GM23248 (cell line): ENCODE measurements at regions not wholly inside any gene's neighbourhood (a gene's known extent, or its start where the extent isn't known, plus 50 kb on each side); places are given as distances from the start of the nearest gene placed in this dataset.

Experiments used
- DNase-seq: peaks from one replicate; pipeline ENCODE4 v3.0.0-alpha.2; 2015
- H2AFZ ChIP-seq: fragments of 200-600 bp; sonication (generic); 2 replicates; pipeline ENCODE4 v1.6.1; 2016; ENCODE audit warnings: antibody characterized with exemption
- H3F3A ChIP-seq: fragments of 200-600 bp; sonication (generic); 2 replicates; pipeline ENCODE4 v1.6.1; 2016; ENCODE audit warnings: mild to moderate bottlenecking, antibody characterized with exemption, mixed run types; ENCODE audit not compliant: insufficient read depth
- H3K27ac ChIP-seq: fragments of 200-600 bp; sonication (generic); 2 replicates; pipeline ENCODE4 v1.5.1; 2016; ENCODE audit warnings: mild to moderate bottlenecking
- H3K27me3 ChIP-seq: fragments of 200-600 bp; sonication (generic); replicated peaks from 2 replicates; pipeline ENCODE4 v1.6.1; 2016; ENCODE audit warnings: mild to moderate bottlenecking; ENCODE audit not compliant: insufficient read depth
- H3K36me3 ChIP-seq: fragments of 200-600 bp; sonication (generic); 2 replicates; pipeline ENCODE4 v1.6.1; 2016; ENCODE audit warnings: low read depth, mild to moderate bottlenecking
- H3K4me1 ChIP-seq: fragments of 200-600 bp; sonication (generic); 2 replicates; pipeline ENCODE4 v1.6.1; 2016; ENCODE audit warnings: mild to moderate bottlenecking; ENCODE audit not compliant: insufficient read depth
- H3K4me2 ChIP-seq: fragments of 200-600 bp; sonication (generic); one replicate; pipeline ENCODE4 v1.6.1; 2016; ENCODE audit warnings: mild to moderate bottlenecking; ENCODE audit not compliant: unreplicated experiment
- H3K4me3 ChIP-seq: fragments of 200-600 bp; sonication (generic); 2 replicates; pipeline ENCODE4 v1.5.1; 2016; ENCODE audit warnings: mild to moderate bottlenecking
- H3K79me2 ChIP-seq: fragments of 200-600 bp; sonication (generic); 2 replicates; pipeline ENCODE4 v1.6.1; 2016; ENCODE audit warnings: mild to moderate bottlenecking; ENCODE audit not compliant: insufficient read depth
- H3K9ac ChIP-seq: fragments of 200-600 bp; sonication (generic); 2 replicates; pipeline ENCODE4 v1.6.1; 2016; ENCODE audit warnings: mild to moderate bottlenecking
- H3K9me2 ChIP-seq: fragments of 200-600 bp; sonication (generic); 2 replicates; pipeline ENCODE4 v1.6.1; 2016; ENCODE audit warnings: mixed run types, mild to moderate bottlenecking, moderate library complexity; ENCODE audit not compliant: insufficient read depth
- H3K9me3 ChIP-seq: fragments of 200-600 bp; sonication (generic); one replicate; pipeline ENCODE4 v1.6.1; 2017; ENCODE audit warnings: low read depth
- H4K20me1 ChIP-seq: fragments of 200-600 bp; sonication (generic); 2 replicates; pipeline ENCODE4 v1.6.0; 2016; ENCODE audit not compliant: insufficient read depth
- EZH2 ChIP-seq: fragments of 200-600 bp; sonication (generic); IDR thresholded peaks from 2 replicates; pipeline ENCODE4 v1.6.1; 2018; ENCODE audit warnings: antibody characterized with exemption, mild to moderate bottlenecking; ENCODE audit not compliant: insufficient read depth, poor library complexity, severe bottlenecking
- EZH2phosphoT487 ChIP-seq: fragments of 200-600 bp; sonication (generic); IDR thresholded peaks from 2 replicates; pipeline ENCODE4 v1.6.1; 2018; ENCODE audit warnings: antibody characterized with exemption, moderate library complexity, mild to moderate bottlenecking, low read depth; ENCODE audit not compliant: insufficient read depth
- WGBS, 2 experiments: methylation state at CpG; one replicate each; pipeline ENCODE4 v1.1.6; 2015 to 2017; ENCODE audit warnings: low lambda C conversion rate in 2 of 2, low coverage in 1 of 2; ENCODE audit errors: missing lambda C conversion rate in 2 of 2; 5-methylcytosine and 5-hydroxymethylcytosine counted together
- in situ Hi-C: fragments of 300-500 bp; cut with MboI; formaldehyde crosslinking; loops from 2 replicates; pipeline ENCODE4 v1.15.0; 2020

DNA sequence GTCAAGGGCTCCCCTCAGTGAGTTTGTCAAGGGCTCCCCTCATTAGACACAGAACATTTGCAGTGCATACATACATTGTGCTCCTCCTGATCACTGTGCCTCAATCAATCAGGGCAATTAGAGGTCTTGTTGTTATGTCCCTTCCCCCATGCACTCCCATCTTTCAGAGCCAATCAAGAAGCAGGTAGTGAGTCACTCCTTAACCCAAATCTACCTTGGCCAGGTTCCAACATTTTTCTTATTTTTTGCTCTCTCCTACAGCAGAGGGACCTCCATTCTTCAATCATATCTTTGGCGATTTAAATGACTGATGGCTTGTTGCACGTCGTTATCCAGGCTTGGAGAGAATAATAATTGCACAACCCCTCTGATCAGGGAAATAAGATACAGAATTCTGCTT lies 409.9 kb upstream of the SPTLC3 start:
- Histone ChIP-seq H3K27ac (no peak overlapping the region), H3K4me1 (no peaks in the 10 kb centered on the region), H3K4me3 (no peak overlapping the region), H3K4me2 (no peak overlapping the region), H3K9me3 (peaks cover 7% of the 10 kb centered on the region), H3K9me2 (no peaks in the 10 kb centered on the region), H3F3A (no peaks in the 10 kb centered on the region), H3K36me3 (no peaks in the 10 kb centered on the region), H3K79me2 (no peaks in the 10 kb centered on the region), H4K20me1 (no peaks in the 10 kb centered on the region), H2AFZ (no peak overlapping the region), H3K9ac (no peak overlapping the region), H3K27me3 (no peaks in the 10 kb centered on the region)
- TF ChIP-seq EZH2 (no peak), EZH2phosphoT487 (no peak)
- in situ Hi-C loops = no loop called here
- WGBS, 2 experiments = 32 to 41% methylated on average over 3 of the region's 3 CpGs
- no peak for DNase-seq

DNA sequence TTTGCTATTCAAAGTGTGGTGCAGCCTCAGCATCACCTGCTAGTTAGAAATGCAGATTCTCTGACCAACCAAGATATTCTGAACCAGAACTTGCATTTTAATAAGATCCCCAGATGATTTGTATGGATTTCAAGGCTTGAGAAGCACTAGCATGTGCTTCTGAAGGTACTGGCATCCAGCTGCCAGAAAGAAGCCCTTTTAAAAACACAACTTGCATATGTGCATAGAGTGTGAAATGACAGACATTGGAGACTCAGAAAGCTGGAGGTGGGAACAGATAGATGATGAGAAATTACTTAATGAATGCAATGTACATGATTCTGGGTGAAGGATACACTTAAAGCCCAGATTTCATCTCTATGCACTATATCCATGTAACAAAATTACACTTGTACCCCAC lies 409.3 kb upstream of the SPTLC3 start:
- Histone ChIP-seq H3K9me3 (peaks cover 7% of the 10 kb centered on the region), H3K9me2 (no peaks in the 10 kb centered on the region), H2AFZ (no peak overlapping the region)

DNA sequence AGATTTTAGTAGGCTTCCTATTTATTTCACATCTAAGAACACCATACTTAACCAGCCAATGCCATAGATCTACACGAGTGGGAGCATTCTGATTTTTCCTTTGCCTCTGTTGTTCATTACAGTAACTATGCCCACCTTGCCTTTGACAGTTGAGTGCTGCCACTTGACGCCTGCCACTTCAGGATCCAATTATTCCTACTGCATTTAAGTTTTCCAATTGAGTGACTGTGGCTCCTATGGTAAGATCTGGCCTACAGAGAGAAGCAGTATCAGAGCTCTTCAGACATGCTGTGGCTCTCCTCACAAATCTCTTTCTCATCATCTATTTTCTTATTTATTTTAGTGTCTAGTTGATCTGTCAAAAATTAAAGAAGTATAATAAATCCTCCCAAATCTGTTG lies 403.0 kb upstream of the SPTLC3 start:
- TF ChIP-seq EZH2phosphoT487 = no peak
- no peak overlapping the region for H3K4me3 ChIP-seq
- H3K9me2 ChIP-seq = no peaks in the 10 kb centered on the region
- no peaks in the 10 kb centered on the region for H3K4me1 ChIP-seq
- no peaks in the 10 kb centered on the region for H3K27me3 ChIP-seq
- H3F3A ChIP-seq = no peaks in the 10 kb centered on the region
- DNase-seq = no peak
- WGBS, 2 experiments = 4 to 14% methylated on average over 2 of the region's 2 CpGs
- H3K4me2 ChIP-seq = no peak overlapping the region
- H3K9me3 ChIP-seq = peaks cover 7% of the 10 kb centered on the region
- in situ Hi-C loops = no loop called here
- H3K9ac ChIP-seq = no peak overlapping the region
- no peak overlapping the region for H3K27ac ChIP-seq
- no peaks in the 10 kb centered on the region for H3K79me2 ChIP-seq
- H2AFZ ChIP-seq = no peak overlapping the region
- H3K36me3 ChIP-seq = no peaks in the 10 kb centered on the region
- H4K20me1 ChIP-seq = no peaks in the 10 kb centered on the region

More for the DNA sequence above, 409.3 kb upstream of the SPTLC3 start:
- Histone ChIP-seq H3K4me1 (no peaks in the 10 kb centered on the region), H3K36me3 (no peaks in the 10 kb centered on the region), H3K27ac (no peak overlapping the region), H4K20me1 (no peaks in the 10 kb centered on the region), H3F3A (no peaks in the 10 kb centered on the region), H3K4me3 (no peak overlapping the region), H3K27me3 (no peaks in the 10 kb centered on the region), H3K4me2 (no peak overlapping the region), H3K79me2 (no peaks in the 10 kb centered on the region), H3K9ac (no peak overlapping the region)
- TF ChIP-seq EZH2 (no peak), EZH2phosphoT487 (no peak)
- DNase-seq = no peak
- in situ Hi-C loops = no loop called here

DNA sequence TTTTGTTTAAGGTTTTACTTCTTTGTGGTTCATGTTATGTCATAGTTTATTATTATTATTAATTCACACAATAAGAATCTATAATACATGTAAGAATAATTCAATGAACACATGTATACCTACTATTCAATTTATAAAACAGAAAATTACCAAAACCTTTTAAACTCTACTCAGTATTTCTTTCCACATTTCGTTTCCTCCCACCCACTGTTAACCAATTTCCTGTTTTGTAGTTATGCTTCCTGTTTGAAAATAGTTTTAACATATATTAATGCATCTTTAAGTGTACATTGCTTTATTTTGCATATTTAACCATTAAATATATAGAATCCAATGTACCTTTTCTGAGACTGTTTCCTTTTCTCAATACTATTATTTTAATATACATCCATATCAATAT lies 397.9 kb upstream of the SPTLC3 start:
- H3K4me2 ChIP-seq = no peak overlapping the region
- no peaks in the 10 kb centered on the region for H3K4me1 ChIP-seq
- H3F3A ChIP-seq = no peaks in the 10 kb centered on the region
- H2AFZ ChIP-seq = no peak overlapping the region
- no peaks in the 10 kb centered on the region for H4K20me1 ChIP-seq
- no peak overlapping the region for H3K4me3 ChIP-seq
- no peaks in the 10 kb centered on the region for H3K27me3 ChIP-seq
- WGBS, 2 experiments = 0 to 3% methylated on average over 1 of the region's 1 CpG
- no peak for TF ChIP-seq EZH2
- TF ChIP-seq EZH2phosphoT487 = no peak
- H3K9me3 ChIP-seq = no peaks in the 10 kb centered on the region
- H3K9me2 ChIP-seq = no peaks in the 10 kb centered on the region
- no peak overlapping the region for H3K9ac ChIP-seq
- no peak overlapping the region for H3K27ac ChIP-seq
- no peaks in the 10 kb centered on the region for H3K36me3 ChIP-seq
- no peak for DNase-seq
- H3K79me2 ChIP-seq = no peaks in the 10 kb centered on the region
- in situ Hi-C loops = no loop called here

DNA sequence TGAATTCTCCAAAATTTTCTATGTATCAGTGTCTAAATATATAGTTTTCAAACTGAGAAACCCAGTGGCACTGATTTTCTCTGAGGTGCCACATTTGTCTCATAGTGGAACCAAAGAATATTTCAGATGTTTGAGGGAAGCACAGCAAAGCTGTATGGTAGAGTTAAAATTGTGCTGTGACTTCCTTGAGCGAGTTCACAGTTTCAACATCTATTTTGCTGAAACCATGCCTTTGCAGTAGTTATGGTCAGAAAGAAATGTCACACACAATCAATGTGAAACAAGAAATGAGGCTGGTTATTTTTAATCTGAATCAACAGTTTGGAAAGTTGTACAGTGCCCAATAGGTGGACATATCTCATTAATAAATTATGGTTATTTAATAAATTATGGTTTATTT lies 394.0 kb upstream of the SPTLC3 start:
- Histone ChIP-seq H3K4me1 (no peaks in the 10 kb centered on the region), H3K27ac (no peak overlapping the region), H3K27me3 (no peaks in the 10 kb centered on the region), H3K9me2 (no peaks in the 10 kb centered on the region), H3K9me3 (no peaks in the 10 kb centered on the region), H3K9ac (no peak overlapping the region), H3F3A (no peaks in the 10 kb centered on the region), H3K4me3 (no peak overlapping the region), H3K36me3 (no peaks in the 10 kb centered on the region), H3K4me2 (no peak overlapping the region), H2AFZ (no peak overlapping the region), H4K20me1 (no peaks in the 10 kb centered on the region), H3K79me2 (no peaks in the 10 kb centered on the region)
- WGBS, 2 experiments = 10 to 11% methylated on average over 1 of the region's 1 CpG
- in situ Hi-C loops = no loop called here
- no peak for DNase-seq
- no peak for TF ChIP-seq EZH2phosphoT487
- TF ChIP-seq EZH2 = no peak
